Activated B cell treated with CpG ODN at 0.5 μM for 24 hours (primary cell): ENCODE measurements at regions not wholly inside any gene's neighbourhood (a gene's known extent, or its start where the extent isn't known, plus 50 kb on each side); places are given as distances from the start of the nearest gene placed in this dataset.

ENCODE experiments used
- ATAC-seq: fragments of 200-7000 bp; cut with Tn5 transposase; one replicate; pipeline ENCODE4 v1.10.0; 2021; ENCODE audit warnings: low read depth, mild to moderate bottlenecking, moderate library complexity
- CTCF ChIA-PET: fragments of 350-600 bp; sonication (Branson Sonifier 250); formaldehyde crosslinking; loops from one replicate; lab custom pipeline; 2021; ENCODE audit warnings: antibody characterized with exemption; lab: Charles Lee
- POLR2A ChIA-PET: fragments of 350-600 bp; sonication (Branson Sonifier 250); formaldehyde crosslinking; loops from one replicate; lab custom pipeline; 2021; ENCODE audit warnings: antibody characterized with exemption; lab: Charles Lee
- DNase-seq: peaks from one replicate; pipeline ENCODE4 v3.0.0; 2022
- H3K27ac Mint-ChIP-seq: one replicate; pipeline ENCODE4 v1.8.0; 2020; ENCODE audit warnings: mixed read lengths
- H3K27me3 Mint-ChIP-seq: one replicate; pipeline ENCODE4 v1.8.0; 2021; ENCODE audit warnings: mixed read lengths
- H3K36me3 Mint-ChIP-seq: one replicate; pipeline ENCODE4 v1.8.0; 2021; ENCODE audit warnings: low read depth, mixed read lengths
- H3K4me1 Mint-ChIP-seq: one replicate; pipeline ENCODE4 v1.8.0; 2021; ENCODE audit warnings: mixed read lengths
- H3K4me3 Mint-ChIP-seq: one replicate; pipeline ENCODE4 v1.8.0; 2020; ENCODE audit warnings: mild to moderate bottlenecking, mixed read lengths
- H3K9me3 Mint-ChIP-seq: one replicate; pipeline ENCODE4 v1.8.0; 2020; ENCODE audit warnings: mixed read lengths
- intact Hi-C: fragments of 100-400 bp; cut with micrococcal nuclease; formaldehyde crosslinking; loops from one replicate; pipeline ENCODE4 v1.15.1; 2024
- TF ChIP-seq, protein P1 (sequence below): fragments of 200-600 bp; IDR thresholded peaks from one replicate; pipeline ENCODE4 v1.8.0; 2022; ENCODE audit warnings: antibody characterized with exemption, mild to moderate bottlenecking

DNA sequence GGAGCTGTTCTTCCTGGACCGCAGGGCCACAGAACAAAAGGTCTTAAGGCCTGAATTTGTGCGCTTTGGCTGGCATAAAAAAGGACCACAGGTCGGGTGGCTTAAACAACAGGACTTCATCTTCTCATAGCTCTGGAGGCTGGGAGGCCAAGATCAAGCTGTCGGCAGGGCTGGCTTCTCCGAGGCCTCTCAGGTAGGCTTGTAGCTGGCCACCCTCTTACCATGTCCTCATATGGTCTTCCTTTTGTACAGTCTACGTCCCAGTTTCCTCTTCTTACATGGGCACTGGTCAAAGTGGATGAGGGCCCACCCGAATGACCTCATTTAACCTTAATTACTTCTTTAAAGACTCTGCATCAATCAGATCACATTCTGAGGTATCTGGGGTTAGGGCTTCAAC, 257.6 kb downstream of the CBLN1 start:
- no peaks in the 10 kb centered on the region for H3K36me3 Mint-ChIP-seq
- TF ChIP-seq, protein P1, sequence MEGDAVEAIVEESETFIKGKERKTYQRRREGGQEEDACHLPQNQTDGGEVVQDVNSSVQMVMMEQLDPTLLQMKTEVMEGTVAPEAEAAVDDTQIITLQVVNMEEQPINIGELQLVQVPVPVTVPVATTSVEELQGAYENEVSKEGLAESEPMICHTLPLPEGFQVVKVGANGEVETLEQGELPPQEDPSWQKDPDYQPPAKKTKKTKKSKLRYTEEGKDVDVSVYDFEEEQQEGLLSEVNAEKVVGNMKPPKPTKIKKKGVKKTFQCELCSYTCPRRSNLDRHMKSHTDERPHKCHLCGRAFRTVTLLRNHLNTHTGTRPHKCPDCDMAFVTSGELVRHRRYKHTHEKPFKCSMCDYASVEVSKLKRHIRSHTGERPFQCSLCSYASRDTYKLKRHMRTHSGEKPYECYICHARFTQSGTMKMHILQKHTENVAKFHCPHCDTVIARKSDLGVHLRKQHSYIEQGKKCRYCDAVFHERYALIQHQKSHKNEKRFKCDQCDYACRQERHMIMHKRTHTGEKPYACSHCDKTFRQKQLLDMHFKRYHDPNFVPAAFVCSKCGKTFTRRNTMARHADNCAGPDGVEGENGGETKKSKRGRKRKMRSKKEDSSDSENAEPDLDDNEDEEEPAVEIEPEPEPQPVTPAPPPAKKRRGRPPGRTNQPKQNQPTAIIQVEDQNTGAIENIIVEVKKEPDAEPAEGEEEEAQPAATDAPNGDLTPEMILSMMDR, result no peak
- ChIA-PET CTCF (no interaction called here), POLR2A (no interaction called here)
- no peak overlapping the region for H3K27ac Mint-ChIP-seq
- no peak for DNase-seq
- H3K27me3 Mint-ChIP-seq, result peaks cover 8% of the 10 kb centered on the region
- no peak overlapping the region for H3K4me3 Mint-ChIP-seq
- no peaks in the 10 kb centered on the region for H3K4me1 Mint-ChIP-seq
- intact Hi-C loops, result no loop called here
- H3K9me3 Mint-ChIP-seq, result no peaks in the 10 kb centered on the region
- ATAC-seq, result no peak

DNA sequence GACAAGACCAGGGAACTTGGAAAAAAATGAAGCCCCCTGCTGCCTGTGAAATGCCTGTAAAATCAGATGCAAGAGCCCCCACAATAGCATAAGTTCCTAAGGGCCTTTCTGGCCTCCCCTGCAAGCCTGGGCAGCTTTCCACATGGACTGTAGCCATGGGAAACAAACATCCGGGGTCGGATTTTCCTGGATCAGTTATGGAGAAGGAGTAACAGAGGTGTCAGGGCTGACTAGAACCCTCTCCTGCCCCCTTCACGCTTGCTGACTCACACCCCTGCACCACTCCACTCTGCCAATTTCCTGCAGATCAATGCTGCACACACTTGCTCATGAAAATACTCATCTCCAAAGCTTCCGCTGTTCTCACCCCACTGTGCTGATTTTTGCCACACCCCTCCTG, 258.6 kb downstream of the CBLN1 start:
- ATAC-seq (no peak), DNase-seq (no peak)
- Mint-ChIP-seq H3K4me3 (no peak overlapping the region), H3K9me3 (no peaks in the 10 kb centered on the region), H3K27me3 (peaks cover 8% of the 10 kb centered on the region), H3K36me3 (no peaks in the 10 kb centered on the region), H3K27ac (no peak overlapping the region), H3K4me1 (no peaks in the 10 kb centered on the region)
- CTCF ChIA-PET, result no interaction called here
- intact Hi-C loops, result no loop called here
- TF ChIP-seq, protein P1, result no peak
- POLR2A ChIA-PET, result no interaction called here

DNA sequence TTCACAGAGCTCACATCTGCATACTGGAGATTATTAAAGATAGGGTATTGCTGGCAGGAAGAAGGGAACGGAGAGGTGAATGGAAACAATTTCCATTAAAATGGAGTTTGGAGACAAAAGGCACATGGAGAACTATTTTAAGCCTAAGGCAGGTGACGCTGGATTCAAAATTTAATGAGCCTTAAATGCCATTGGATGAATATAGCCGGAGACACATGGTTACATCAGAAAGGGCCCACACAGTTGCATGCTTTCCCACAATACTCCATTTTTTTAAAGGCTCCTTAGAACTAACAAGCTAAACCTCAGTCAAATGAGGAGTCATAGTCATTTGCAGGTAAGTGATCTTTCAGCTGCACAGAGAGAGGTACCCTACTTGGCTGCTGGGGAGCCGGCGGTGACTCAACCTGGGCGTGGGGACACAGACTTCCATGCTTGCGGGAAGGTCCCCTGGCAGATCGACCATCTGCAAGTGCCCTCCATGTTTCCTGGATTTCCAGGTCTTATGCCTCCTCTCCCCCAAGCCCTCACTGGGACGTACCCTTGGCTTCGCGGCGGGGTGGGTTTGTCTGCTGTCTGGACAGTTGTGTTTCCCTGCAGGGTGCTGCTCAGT, 259.2 kb downstream of the CBLN1 start:
- peaks cover 8% of the 10 kb centered on the region for H3K27me3 Mint-ChIP-seq
- POLR2A ChIA-PET, result no interaction called here
- ATAC-seq, result no peak
- intact Hi-C loops, result no loop called here
- no peak overlapping the region for H3K27ac Mint-ChIP-seq
- CTCF ChIA-PET, result no interaction called here
- TF ChIP-seq, protein P1, result no peak
- no peak for DNase-seq
- H3K4me1 Mint-ChIP-seq, result no peaks in the 10 kb centered on the region
- H3K9me3 Mint-ChIP-seq, result no peaks in the 10 kb centered on the region
- H3K4me3 Mint-ChIP-seq, result no peak overlapping the region
- H3K36me3 Mint-ChIP-seq, result no peaks in the 10 kb centered on the region

DNA sequence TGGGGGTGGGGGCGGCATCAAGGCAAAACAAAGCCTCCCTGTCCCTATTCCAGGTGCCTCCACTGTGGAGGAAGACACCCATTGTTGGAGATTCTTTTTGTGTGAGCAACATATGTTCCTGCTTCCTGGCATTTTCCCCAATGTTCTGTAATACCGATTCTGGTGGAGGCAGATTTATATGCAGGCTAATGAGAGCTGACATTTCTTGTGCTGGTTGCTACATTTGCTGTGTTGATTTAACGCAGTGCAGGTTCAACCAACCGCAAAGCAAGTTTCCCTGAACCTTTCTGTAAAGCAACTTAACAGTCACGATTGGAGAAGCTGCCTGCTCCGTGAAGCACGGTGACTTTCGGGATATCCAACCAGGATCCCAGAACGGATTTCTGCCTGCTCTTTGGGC, 260.5 kb downstream of the CBLN1 start:
- intact Hi-C loops, result no loop called here
- TF ChIP-seq, protein P1, result no peak
- ATAC-seq (no peak), DNase-seq (no peak)
- Mint-ChIP-seq H3K36me3 (no peaks in the 10 kb centered on the region), H3K9me3 (no peaks in the 10 kb centered on the region), H3K27ac (no peak overlapping the region), H3K27me3 (peaks cover 8% of the 10 kb centered on the region), H3K4me1 (no peaks in the 10 kb centered on the region), H3K4me3 (no peak overlapping the region)
- POLR2A ChIA-PET, result no interaction called here
- CTCF ChIA-PET, result no interaction called here

DNA sequence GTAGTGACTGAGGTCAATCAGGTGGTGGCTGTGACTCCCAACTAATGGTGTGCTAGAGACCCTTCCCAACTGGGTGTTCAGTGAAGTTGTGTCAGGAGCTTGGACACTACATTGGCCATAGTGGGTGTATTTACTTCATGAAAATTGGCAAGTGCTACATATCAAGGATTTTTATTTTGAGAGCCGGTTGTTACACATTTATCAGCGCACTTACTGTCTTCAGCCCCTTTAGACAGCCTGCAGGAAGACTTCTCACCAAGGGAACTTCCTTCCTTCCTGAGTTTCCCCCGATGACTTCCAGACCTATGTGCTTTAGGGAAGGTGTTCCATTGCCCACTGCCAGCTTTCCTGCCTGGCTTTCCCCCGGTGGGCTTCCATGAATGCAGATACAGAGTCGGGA, 261.2 kb downstream of the CBLN1 start:
- no peaks in the 10 kb centered on the region for H3K9me3 Mint-ChIP-seq
- no peak overlapping the region for H3K27ac Mint-ChIP-seq
- no peaks in the 10 kb centered on the region for H3K36me3 Mint-ChIP-seq
- ChIA-PET POLR2A (no interaction called here), CTCF (no interaction called here)
- intact Hi-C loops, result no loop called here
- no peaks in the 10 kb centered on the region for H3K4me1 Mint-ChIP-seq
- DNase-seq, result no peak
- peaks cover 8% of the 10 kb centered on the region for H3K27me3 Mint-ChIP-seq
- no peak for ATAC-seq
- H3K4me3 Mint-ChIP-seq, result no peak overlapping the region
- TF ChIP-seq, protein P1, result no peak
